GM12878 (cell line): ENCODE measurements at regions not wholly inside any gene's neighbourhood (a gene's known extent, or its start where the extent isn't known, plus 50 kb on each side); places are given as distances from the start of the nearest gene placed in this dataset.

Source experiments
- ATAC-seq: fragments of 200-7000 bp; cut with Tn5 transposase; 3 replicates; pipeline ENCODE4 v1.9.1; 2020; ENCODE audit warnings: mild to moderate bottlenecking, moderate library complexity
- BruUV-seq: library from RNA; stranded (reverse); fragments of 400-500 nt; replicated peaks from 2 replicates; lab custom pipeline; 2021; lab: Mats Ljungman, UMichigan
- CTCF ChIA-PET: fragments of 300-600 bp; sonication (Branson Sonifier 250); formaldehyde crosslinking; extraction: SDS; loops from one replicate; lab custom pipeline; 2021; ENCODE audit warnings: inconsistent platforms; lab: Yijun Ruan, JAX
- POLR2A ChIA-PET: fragments of 350-600 bp; formaldehyde crosslinking; extraction: SDS; loops from one replicate; lab custom pipeline; 2021; ENCODE audit warnings: inconsistent platforms; lab: Charles Lee
- RAD21 ChIA-PET: fragments of 300-600 bp; sonication (Branson Sonifier 250); formaldehyde crosslinking; loops from one replicate; lab custom pipeline; 2023; ENCODE audit warnings: antibody characterized with exemption; ENCODE audit not compliant: unreplicated experiment; lab: Charles Lee
- SMC1A ChIA-PET: fragments of 300-600 bp; sonication (Branson Sonifier 250); formaldehyde crosslinking; loops from one replicate; lab custom pipeline; 2023; ENCODE audit not compliant: unreplicated experiment, uncharacterized antibody; lab: Charles Lee
- DNase-seq: peaks from one replicate; pipeline ENCODE4 v3.0.0-alpha.2; 2011; ENCODE audit warnings: low read depth, low spot score
- FAIRE-seq: peaks from 3 replicates; lab custom pipeline; 2011; peaks lifted over from hg19 to GRCh38; lab: Jason Lieb, UNC
- H2AFZ ChIP-seq: 2 replicates; pipeline ENCODE4 v1.6.0; 2011; ENCODE audit warnings: low read depth, low read length, control low read depth; ENCODE audit not compliant: control insufficient read depth
- H3K27ac ChIP-seq: 2 replicates; pipeline ENCODE4 v1.5.1; 2011; ENCODE audit warnings: control low read depth; ENCODE audit not compliant: control insufficient read depth, insufficient read depth
- H3K27me3 ChIP-seq, 2 experiments: replicated peaks in 1 of 2; 2 replicates each; pipeline versions ENCODE4 v1.6.0 to v1.6.1; 2011; ENCODE audit warnings: low read length in 1 of 2; ENCODE audit not compliant: control insufficient read depth in 2 of 2, insufficient read depth in 2 of 2
- H3K36me3 ChIP-seq, 2 experiments: 2 replicates each; pipeline ENCODE4 v1.5.1; 2011; ENCODE audit warnings: low read length in 1 of 2; ENCODE audit not compliant: control insufficient read depth in 2 of 2, insufficient read depth in 2 of 2
- H3K4me1 ChIP-seq: 2 replicates; pipeline ENCODE4 v1.6.1; 2011; ENCODE audit warnings: mild to moderate bottlenecking, low read length, moderate library complexity, mixed read lengths; ENCODE audit not compliant: control insufficient read depth, insufficient read depth
- H3K4me2 ChIP-seq: 2 replicates; pipeline ENCODE4 v1.6.0; 2011; ENCODE audit warnings: control low read depth; ENCODE audit not compliant: control insufficient read depth, insufficient read depth
- H3K4me3 ChIP-seq: fragments of 200-600 bp; sonication (generic); 2 replicates; pipeline ENCODE4 v1.5.1; 2016
- H3K79me2 ChIP-seq: 2 replicates; pipeline ENCODE4 v1.6.0; 2011; ENCODE audit warnings: low read length; ENCODE audit not compliant: control insufficient read depth, insufficient read depth
- H3K9ac ChIP-seq: 2 replicates; pipeline ENCODE4 v1.8.0; 2011; ENCODE audit warnings: low read length, control low read depth, mixed read lengths; ENCODE audit not compliant: control insufficient read depth, insufficient read depth
- H3K9me3 ChIP-seq: replicated peaks from 3 replicates; pipeline ENCODE4 v1.5.1; 2011; ENCODE audit warnings: mild to moderate bottlenecking, low read length; ENCODE audit not compliant: control insufficient read depth, insufficient read depth
- H4K20me1 ChIP-seq: 2 replicates; pipeline ENCODE4 v1.6.0; 2011; ENCODE audit not compliant: control insufficient read depth, insufficient read depth
- EED ChIP-seq: sonication (generic); IDR thresholded peaks from 2 replicates; pipeline ENCODE4 v1.6.1; 2016; ENCODE audit warnings: antibody characterized with exemption, low read depth
- HDAC2 ChIP-seq: fragments of 200-600 bp; sonication (generic); IDR thresholded peaks from 2 replicates; pipeline ENCODE4 v1.6.1; 2017
- MYB ChIP-seq: fragments of 150-350 bp; IDR thresholded peaks from 2 replicates; pipeline ENCODE4 v1.6.1; 2014; ENCODE audit warnings: mild to moderate bottlenecking, low read depth, low read length, borderline replicate concordance
- PAX8 ChIP-seq: fragments of 450-650 bp; IDR thresholded peaks from 2 replicates; pipeline ENCODE4 v1.6.1; 2017; ENCODE audit warnings: mild to moderate bottlenecking, moderate library complexity
- RAD51 ChIP-seq: fragments of 450-650 bp; IDR thresholded peaks from 2 replicates; pipeline ENCODE4 v1.6.1; 2016; ENCODE audit warnings: moderate library complexity, mild to moderate bottlenecking, inconsistent platforms
- SIX5 ChIP-seq: IDR thresholded peaks from 2 replicates; pipeline ENCODE4 v1.6.1; 2011; ENCODE audit warnings: mild to moderate bottlenecking, low read depth, low read length, moderate library complexity; ENCODE audit not compliant: severe bottlenecking
- SMC3 ChIP-seq: IDR thresholded peaks from 2 replicates; pipeline ENCODE4 v1.6.1; 2011; ENCODE audit warnings: low read length, improper control_type of control experiment, borderline replicate concordance
- STAT1 ChIP-seq: fragments of 450-650 bp; conservative IDR thresholded peaks from 2 replicates; pipeline ENCODE4 v1.6.1; 2014; ENCODE audit warnings: antibody characterized with exemption, mild to moderate bottlenecking
- STAT3 ChIP-seq: IDR thresholded peaks from 2 replicates; pipeline ENCODE4 v1.6.1; 2011; ENCODE audit warnings: low read depth, low read length, improper control_type of control experiment
- ZBED1 ChIP-seq: IDR thresholded peaks from 2 replicates; pipeline ENCODE4 v1.6.1; 2016; ENCODE audit warnings: borderline replicate concordance
- WGBS: methylation state at CpG from one replicate; pipeline ENCODE4 v1.1.6; 2016; ENCODE audit warnings: low lambda C conversion rate; ENCODE audit not compliant: insufficient replicate concordance, insufficient coverage; ENCODE audit errors: missing lambda C conversion rate; 5-methylcytosine and 5-hydroxymethylcytosine counted together
- in situ Hi-C: fragments of 300-500 bp; cut with MboI; formaldehyde crosslinking; loops from 9 replicates; pipeline ENCODE4 v1.14.3; 2018; ENCODE audit warnings: mixed read lengths
- intact Hi-C: fragments of 100-400 bp; cut with micrococcal nuclease; formaldehyde crosslinking; loops from one replicate; pipeline ENCODE4 v1.14.2; 2022; ENCODE audit not compliant: unreplicated experiment
- TF ChIP-seq, protein P1 (sequence below): IDR thresholded peaks from 2 replicates; pipeline ENCODE4 v1.6.1; 2011; ENCODE audit warnings: low read depth, low read length, improper control_type of control experiment, borderline replicate concordance
- TF ChIP-seq, protein P2 (sequence below): fragments of 450-650 bp; IDR thresholded peaks from 2 replicates; pipeline ENCODE4 v1.6.1; 2017; ENCODE audit warnings: mild to moderate bottlenecking, moderate library complexity
- TF ChIP-seq, protein P3 (sequence below): fragments of 450-650 bp; IDR thresholded peaks from 2 replicates; pipeline ENCODE4 v1.6.1; 2017; ENCODE audit warnings: mild to moderate bottlenecking
- TF ChIP-seq, protein P4 (sequence below): fragments of 450-650 bp; IDR thresholded peaks from 2 replicates; pipeline ENCODE4 v1.6.1; 2014; ENCODE audit warnings: mild to moderate bottlenecking

DNA sequence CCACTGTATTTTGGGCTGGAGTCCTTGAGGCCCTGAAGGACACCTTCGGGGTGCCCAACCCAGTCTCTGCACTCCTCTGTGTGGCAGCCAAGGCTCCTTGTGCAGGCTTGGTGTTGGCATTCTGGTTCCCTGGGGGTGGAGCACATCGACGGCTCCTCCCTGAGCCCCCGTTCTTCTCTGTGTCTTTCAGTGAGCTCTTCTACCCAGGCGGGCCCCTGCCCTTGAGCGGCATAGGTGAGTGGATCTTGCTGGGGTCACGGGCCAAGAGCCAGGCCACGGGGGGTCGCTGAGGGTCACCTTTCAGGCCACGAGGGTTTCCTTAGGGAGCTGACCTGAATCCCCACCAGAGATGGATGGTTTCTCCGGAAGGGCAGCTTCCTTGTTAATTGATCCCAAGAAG is 234.8 kb downstream of the SNRPN start:
- Histone ChIP-seq H4K20me1 (no peaks in the 10 kb centered on the region), H3K79me2 (no peaks in the 10 kb centered on the region), H3K9me3 (peaks cover 3% of the 10 kb centered on the region; the same call in 1 of the 3 replicates), H3K4me2 (no peak overlapping the region), H3K9ac (no peak overlapping the region), H3K4me3 (no peak overlapping the region), H3K27me3 (no peaks in the 10 kb centered on the region), H3K4me1 (no peaks in the 10 kb centered on the region), H3K27ac (no peak overlapping the region), H2AFZ (no peak overlapping the region), H3K36me3 (no peaks in the 10 kb centered on the region)
- ChIA-PET CTCF (no interaction called here), POLR2A (no interaction called here), SMC1A (no interaction called here), RAD21 (no interaction called here)
- TF ChIP-seq, protein P1, sequence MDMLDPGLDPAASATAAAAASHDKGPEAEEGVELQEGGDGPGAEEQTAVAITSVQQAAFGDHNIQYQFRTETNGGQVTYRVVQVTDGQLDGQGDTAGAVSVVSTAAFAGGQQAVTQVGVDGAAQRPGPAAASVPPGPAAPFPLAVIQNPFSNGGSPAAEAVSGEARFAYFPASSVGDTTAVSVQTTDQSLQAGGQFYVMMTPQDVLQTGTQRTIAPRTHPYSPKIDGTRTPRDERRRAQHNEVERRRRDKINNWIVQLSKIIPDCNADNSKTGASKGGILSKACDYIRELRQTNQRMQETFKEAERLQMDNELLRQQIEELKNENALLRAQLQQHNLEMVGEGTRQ, result no peak
- TF ChIP-seq, protein P2, sequence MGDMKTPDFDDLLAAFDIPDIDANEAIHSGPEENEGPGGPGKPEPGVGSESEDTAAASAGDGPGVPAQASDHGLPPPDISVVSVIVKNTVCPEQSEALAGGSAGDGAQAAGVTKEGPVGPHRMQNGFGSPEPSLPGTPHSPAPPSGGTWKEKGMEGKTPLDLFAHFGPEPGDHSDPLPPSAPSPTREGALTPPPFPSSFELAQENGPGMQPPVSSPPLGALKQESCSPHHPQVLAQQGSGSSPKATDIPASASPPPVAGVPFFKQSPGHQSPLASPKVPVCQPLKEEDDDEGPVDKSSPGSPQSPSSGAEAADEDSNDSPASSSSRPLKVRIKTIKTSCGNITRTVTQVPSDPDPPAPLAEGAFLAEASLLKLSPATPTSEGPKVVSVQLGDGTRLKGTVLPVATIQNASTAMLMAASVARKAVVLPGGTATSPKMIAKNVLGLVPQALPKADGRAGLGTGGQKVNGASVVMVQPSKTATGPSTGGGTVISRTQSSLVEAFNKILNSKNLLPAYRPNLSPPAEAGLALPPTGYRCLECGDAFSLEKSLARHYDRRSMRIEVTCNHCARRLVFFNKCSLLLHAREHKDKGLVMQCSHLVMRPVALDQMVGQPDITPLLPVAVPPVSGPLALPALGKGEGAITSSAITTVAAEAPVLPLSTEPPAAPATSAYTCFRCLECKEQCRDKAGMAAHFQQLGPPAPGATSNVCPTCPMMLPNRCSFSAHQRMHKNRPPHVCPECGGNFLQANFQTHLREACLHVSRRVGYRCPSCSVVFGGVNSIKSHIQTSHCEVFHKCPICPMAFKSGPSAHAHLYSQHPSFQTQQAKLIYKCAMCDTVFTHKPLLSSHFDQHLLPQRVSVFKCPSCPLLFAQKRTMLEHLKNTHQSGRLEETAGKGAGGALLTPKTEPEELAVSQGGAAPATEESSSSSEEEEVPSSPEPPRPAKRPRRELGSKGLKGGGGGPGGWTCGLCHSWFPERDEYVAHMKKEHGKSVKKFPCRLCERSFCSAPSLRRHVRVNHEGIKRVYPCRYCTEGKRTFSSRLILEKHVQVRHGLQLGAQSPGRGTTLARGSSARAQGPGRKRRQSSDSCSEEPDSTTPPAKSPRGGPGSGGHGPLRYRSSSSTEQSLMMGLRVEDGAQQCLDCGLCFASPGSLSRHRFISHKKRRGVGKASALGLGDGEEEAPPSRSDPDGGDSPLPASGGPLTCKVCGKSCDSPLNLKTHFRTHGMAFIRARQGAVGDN, result no peak
- TF ChIP-seq, protein P3, sequence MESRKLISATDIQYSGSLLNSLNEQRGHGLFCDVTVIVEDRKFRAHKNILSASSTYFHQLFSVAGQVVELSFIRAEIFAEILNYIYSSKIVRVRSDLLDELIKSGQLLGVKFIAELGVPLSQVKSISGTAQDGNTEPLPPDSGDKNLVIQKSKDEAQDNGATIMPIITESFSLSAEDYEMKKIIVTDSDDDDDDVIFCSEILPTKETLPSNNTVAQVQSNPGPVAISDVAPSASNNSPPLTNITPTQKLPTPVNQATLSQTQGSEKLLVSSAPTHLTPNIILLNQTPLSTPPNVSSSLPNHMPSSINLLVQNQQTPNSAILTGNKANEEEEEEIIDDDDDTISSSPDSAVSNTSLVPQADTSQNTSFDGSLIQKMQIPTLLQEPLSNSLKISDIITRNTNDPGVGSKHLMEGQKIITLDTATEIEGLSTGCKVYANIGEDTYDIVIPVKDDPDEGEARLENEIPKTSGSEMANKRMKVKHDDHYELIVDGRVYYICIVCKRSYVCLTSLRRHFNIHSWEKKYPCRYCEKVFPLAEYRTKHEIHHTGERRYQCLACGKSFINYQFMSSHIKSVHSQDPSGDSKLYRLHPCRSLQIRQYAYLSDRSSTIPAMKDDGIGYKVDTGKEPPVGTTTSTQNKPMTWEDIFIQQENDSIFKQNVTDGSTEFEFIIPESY, result no peak
- TF ChIP-seq HDAC2, result no peak
- no peak for TF ChIP-seq STAT1
- TF ChIP-seq MYB, result no peak
- TF ChIP-seq SIX5, result no peak
- no peak for TF ChIP-seq RAD51
- no peak for TF ChIP-seq PAX8
- TF ChIP-seq, protein P4, sequence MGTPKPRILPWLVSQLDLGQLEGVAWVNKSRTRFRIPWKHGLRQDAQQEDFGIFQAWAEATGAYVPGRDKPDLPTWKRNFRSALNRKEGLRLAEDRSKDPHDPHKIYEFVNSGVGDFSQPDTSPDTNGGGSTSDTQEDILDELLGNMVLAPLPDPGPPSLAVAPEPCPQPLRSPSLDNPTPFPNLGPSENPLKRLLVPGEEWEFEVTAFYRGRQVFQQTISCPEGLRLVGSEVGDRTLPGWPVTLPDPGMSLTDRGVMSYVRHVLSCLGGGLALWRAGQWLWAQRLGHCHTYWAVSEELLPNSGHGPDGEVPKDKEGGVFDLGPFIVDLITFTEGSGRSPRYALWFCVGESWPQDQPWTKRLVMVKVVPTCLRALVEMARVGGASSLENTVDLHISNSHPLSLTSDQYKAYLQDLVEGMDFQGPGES, result no peak
- no peak for TF ChIP-seq ZBED1
- no peak for TF ChIP-seq SMC3
- TF ChIP-seq STAT3, result no peak
- TF ChIP-seq EED, result no peak
- 21% methylated on average over 11 of the region's 11 CpGs for WGBS
- no peak for DNase-seq
- FAIRE-seq, result no peak
- no peak for ATAC-seq
- in situ Hi-C loops, result loop anchor here (25.0 kb wide), 1 partner anchor 548 kb away; no protein-coding TSS in a partner anchor
- BruUV-seq, result no TSS peak
- intact Hi-C loops, result no loop called here
